Peyer's patch (tissue), 4 donors: ENCODE measurements at regions not wholly inside any gene's neighbourhood (a gene's known extent, or its start where the extent isn't known, plus 50 kb on each side); places are given as distances from the start of the nearest gene placed in this dataset.

Experiments used
- CTCF ChIP-seq, 6 experiments: fragments of 450-650 bp in 4 of 6; fragments of 200-600 bp in 2 of 6; sonication (generic) in 1 of 6; IDR thresholded peaks; one replicate each; pipeline ENCODE4 v1.5.1; 2017 to 2019; ENCODE audit warnings: antibody characterized with exemption in 6 of 6, mild to moderate bottlenecking in 3 of 6, moderate library complexity in 1 of 6
- POLR2A ChIP-seq, 2 donors: fragments of 450-650 bp; IDR thresholded peaks; one replicate each; pipeline ENCODE4 v1.5.1; 2017; ENCODE audit warnings: antibody characterized with exemption in 2 of 2, mild to moderate bottlenecking in 2 of 2, moderate library complexity in 2 of 2

GRCh38 chr6:147624946-147625515 lies 116.5 kb downstream of the SAMD5 start:
- TF ChIP-seq CTCF (IDR thresholded peaks at IDR 0.05): no peak
- no peak for TF ChIP-seq POLR2A (IDR thresholded peaks at IDR 0.05)
